ENCODE measurements at regions not wholly inside any gene's neighbourhood (a gene's known extent, or its start where the extent isn't known, plus 50 kb on each side); places are given as distances from the start of the nearest gene placed in this dataset.

GRCh38 chr1:64417803-64418202 lies 52.1 kb upstream of the CACHD1 start:
- no peak for TF ChIP-seq CTCF (IDR thresholded peaks at IDR 0.05; ENCODE audit: control insufficient read depth, extremely low read depth, insufficient read depth)
- no peak overlapping the region for H3K4me3 ChIP-seq (ENCODE audit: low read depth, low read length)
- no peak for DNase-seq (ENCODE audit: low read depth)

Measured in LNCaP clone FGC (cell line).